ENCODE measurements at regions not wholly inside any gene's neighbourhood (a gene's known extent, or its start where the extent isn't known, plus 50 kb on each side); places are given as distances from the start of the nearest gene placed in this dataset.

DNA sequence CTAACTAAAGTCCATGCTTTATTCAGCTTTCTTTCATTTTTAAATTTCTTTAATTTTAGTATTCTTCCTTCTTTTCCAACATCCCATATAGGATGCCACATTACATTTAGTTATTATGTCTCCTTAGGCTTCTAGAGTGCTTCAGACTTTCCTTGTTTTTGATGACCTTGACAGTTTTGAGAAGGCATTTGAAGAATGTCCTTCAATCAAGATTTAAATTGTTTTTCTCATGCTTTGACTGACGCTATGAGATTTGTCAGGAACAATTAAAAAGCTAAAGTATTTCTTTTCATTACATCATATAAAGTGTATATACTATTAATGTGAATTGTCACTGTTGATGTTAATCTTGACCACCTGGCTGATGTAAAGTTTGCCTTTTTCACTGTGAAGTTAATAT lies 173.7 kb upstream of the LYPLAL1 start:
- H3K4me3 Mint-ChIP-seq (ENCODE audit: unreplicated experiment), result no peak overlapping the region
- H3K36me3 Mint-ChIP-seq (ENCODE audit: unreplicated experiment), result peaks cover 7% of the 10 kb centered on the region
- no peak overlapping the region for H3K27ac Mint-ChIP-seq (ENCODE audit: unreplicated experiment)
- no peak for DNase-seq (ENCODE audit: extremely low spot score, unreplicated experiment)
- H3K27me3 Mint-ChIP-seq (ENCODE audit: unreplicated experiment), result no peaks in the 10 kb centered on the region
- H3K9me3 Mint-ChIP-seq (ENCODE audit: unreplicated experiment), result peaks cover 11% of the 10 kb centered on the region
- TF ChIP-seq, protein P1, sequence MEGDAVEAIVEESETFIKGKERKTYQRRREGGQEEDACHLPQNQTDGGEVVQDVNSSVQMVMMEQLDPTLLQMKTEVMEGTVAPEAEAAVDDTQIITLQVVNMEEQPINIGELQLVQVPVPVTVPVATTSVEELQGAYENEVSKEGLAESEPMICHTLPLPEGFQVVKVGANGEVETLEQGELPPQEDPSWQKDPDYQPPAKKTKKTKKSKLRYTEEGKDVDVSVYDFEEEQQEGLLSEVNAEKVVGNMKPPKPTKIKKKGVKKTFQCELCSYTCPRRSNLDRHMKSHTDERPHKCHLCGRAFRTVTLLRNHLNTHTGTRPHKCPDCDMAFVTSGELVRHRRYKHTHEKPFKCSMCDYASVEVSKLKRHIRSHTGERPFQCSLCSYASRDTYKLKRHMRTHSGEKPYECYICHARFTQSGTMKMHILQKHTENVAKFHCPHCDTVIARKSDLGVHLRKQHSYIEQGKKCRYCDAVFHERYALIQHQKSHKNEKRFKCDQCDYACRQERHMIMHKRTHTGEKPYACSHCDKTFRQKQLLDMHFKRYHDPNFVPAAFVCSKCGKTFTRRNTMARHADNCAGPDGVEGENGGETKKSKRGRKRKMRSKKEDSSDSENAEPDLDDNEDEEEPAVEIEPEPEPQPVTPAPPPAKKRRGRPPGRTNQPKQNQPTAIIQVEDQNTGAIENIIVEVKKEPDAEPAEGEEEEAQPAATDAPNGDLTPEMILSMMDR (IDR thresholded peaks at IDR 0.05), result no peak
- H3K4me1 Mint-ChIP-seq (ENCODE audit: unreplicated experiment), result peaks cover 7% of the 10 kb centered on the region

DNA sequence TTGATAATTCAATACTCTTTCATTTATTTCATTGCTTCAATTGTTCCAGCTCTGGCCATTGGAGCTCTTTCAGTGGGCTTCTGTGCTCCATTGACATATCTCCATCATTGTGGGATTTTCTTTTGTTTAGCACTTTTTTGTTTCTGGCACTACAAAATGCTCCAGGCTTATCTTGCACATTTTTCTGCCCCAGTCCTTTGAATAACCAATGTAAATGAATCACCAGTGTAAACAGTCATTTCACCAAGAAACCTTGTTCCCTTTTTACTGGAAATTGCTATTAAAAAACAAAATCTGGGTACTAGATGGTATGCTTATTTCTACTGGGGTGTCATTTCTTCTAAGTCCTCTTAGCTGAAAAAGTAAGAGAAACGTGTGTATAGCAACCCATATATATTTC lies 173.0 kb upstream of the LYPLAL1 start:
- TF ChIP-seq, protein P1 (IDR thresholded peaks at IDR 0.05), result no peak
- peaks cover 7% of the 10 kb centered on the region for H3K4me1 Mint-ChIP-seq (ENCODE audit: unreplicated experiment)
- no peak overlapping the region for H3K4me3 Mint-ChIP-seq (ENCODE audit: unreplicated experiment)
- peaks cover 12% of the 10 kb centered on the region for H3K36me3 Mint-ChIP-seq (ENCODE audit: unreplicated experiment)
- H3K9me3 Mint-ChIP-seq (ENCODE audit: unreplicated experiment), result peaks cover 18% of the 10 kb centered on the region
- no peak overlapping the region for H3K27ac Mint-ChIP-seq (ENCODE audit: unreplicated experiment)
- no peaks in the 10 kb centered on the region for H3K27me3 Mint-ChIP-seq (ENCODE audit: unreplicated experiment)
- no peak for DNase-seq (ENCODE audit: extremely low spot score, unreplicated experiment)

DNA sequence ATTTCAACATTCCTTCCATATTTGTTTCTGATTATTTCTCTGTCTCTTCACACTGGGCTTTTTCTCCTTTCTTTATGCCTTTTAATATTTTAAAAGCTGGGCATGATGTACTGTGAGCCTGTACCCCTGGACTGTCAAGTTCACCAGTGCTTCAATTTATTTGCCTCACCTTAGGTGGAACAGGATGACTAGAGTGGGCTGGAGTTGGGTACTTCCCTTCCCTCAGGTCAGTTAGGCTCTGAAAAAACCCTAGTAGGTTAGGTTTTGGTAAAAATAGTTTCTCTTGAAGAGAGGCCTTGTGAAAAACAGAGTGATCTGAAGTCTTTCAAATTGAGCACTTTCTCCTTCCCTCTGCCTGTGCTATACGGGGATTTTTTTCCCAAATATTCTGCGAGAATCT lies 163.0 kb upstream of the LYPLAL1 start:
- Mint-ChIP-seq H3K36me3 (ENCODE audit: unreplicated experiment) (peaks cover 2% of the 10 kb centered on the region), H3K27me3 (ENCODE audit: unreplicated experiment) (no peaks in the 10 kb centered on the region), H3K27ac (ENCODE audit: unreplicated experiment) (no peak overlapping the region), H3K4me1 (ENCODE audit: unreplicated experiment) (peaks cover 2% of the 10 kb centered on the region), H3K4me3 (ENCODE audit: unreplicated experiment) (no peak overlapping the region), H3K9me3 (ENCODE audit: unreplicated experiment) (peaks cover 10% of the 10 kb centered on the region)
- TF ChIP-seq, protein P1 (IDR thresholded peaks at IDR 0.05), result no peak
- no peak for DNase-seq (ENCODE audit: extremely low spot score, unreplicated experiment)

DNA sequence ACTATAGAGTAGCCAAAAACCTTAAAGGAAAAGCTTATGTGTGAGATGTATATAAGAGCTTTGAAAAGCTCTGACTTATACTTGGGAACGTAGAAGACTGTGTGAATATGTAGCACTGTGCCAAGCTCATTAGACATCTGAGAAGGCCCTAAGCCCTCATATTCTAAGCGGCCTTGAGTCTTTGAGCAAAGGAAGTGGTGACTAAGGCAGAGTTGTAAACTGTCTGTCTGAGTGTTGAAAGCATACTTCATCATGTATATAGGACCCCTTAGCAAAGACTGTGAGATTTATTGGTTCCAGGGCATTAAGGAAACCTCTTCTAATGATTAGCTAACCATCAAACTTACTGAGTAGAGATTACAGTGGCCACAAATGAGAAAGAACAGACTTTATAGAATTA lies 153.3 kb upstream of the LYPLAL1 start:
- Mint-ChIP-seq H3K27me3 (ENCODE audit: unreplicated experiment) (no peaks in the 10 kb centered on the region), H3K27ac (ENCODE audit: unreplicated experiment) (no peak overlapping the region), H3K4me3 (ENCODE audit: unreplicated experiment) (no peak overlapping the region), H3K4me1 (ENCODE audit: unreplicated experiment) (peaks cover 5% of the 10 kb centered on the region), H3K36me3 (ENCODE audit: unreplicated experiment) (no peaks in the 10 kb centered on the region), H3K9me3 (ENCODE audit: unreplicated experiment) (peaks cover 11% of the 10 kb centered on the region)
- DNase-seq (ENCODE audit: extremely low spot score, unreplicated experiment), result no peak
- TF ChIP-seq, protein P1 (IDR thresholded peaks at IDR 0.05), result no peak

DNA sequence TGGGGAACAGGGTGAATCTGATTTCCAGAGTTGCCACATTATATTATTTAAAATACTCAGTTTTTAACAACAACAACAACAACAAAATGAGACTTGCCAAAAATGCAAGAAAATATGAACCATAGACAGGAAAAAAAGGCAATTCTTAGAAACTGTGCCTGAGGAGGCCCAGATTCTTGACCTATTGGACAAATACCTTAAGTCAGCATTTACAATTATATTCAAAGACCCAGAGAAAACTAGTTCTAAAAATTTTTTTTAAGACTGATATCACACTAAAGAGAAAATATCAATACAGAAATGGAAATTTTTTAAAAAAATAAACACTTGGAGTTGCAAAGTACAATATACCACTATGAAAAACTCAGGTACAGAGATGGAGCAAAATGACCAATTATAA lies 152.8 kb upstream of the LYPLAL1 start:
- Mint-ChIP-seq H3K9me3 (ENCODE audit: unreplicated experiment) (peaks cover 11% of the 10 kb centered on the region), H3K27ac (ENCODE audit: unreplicated experiment) (no peak overlapping the region), H3K36me3 (ENCODE audit: unreplicated experiment) (no peaks in the 10 kb centered on the region), H3K4me1 (ENCODE audit: unreplicated experiment) (peaks cover 5% of the 10 kb centered on the region), H3K27me3 (ENCODE audit: unreplicated experiment) (no peaks in the 10 kb centered on the region), H3K4me3 (ENCODE audit: unreplicated experiment) (no peak overlapping the region)
- TF ChIP-seq, protein P1 (IDR thresholded peaks at IDR 0.05), result no peak
- DNase-seq (ENCODE audit: extremely low spot score, unreplicated experiment), result no peak

All from osteocyte (in vitro differentiated cells).